ENCODE measurements at regions not wholly inside any gene's neighbourhood (a gene's known extent, or its start where the extent isn't known, plus 50 kb on each side); places are given as distances from the start of the nearest gene placed in this dataset.

GRCh38 chr10:88108115-88108610 lies 244.7 kb downstream of the PTEN start:
- peak in 1 of 3 donors; percentile 28 for DNase-seq

GRCh38 chr10:88110355-88110754 lies 246.9 kb downstream of the PTEN start:
- DNase-seq: no peak

GRCh38 chr10:88110822-88111221 lies 247.4 kb downstream of the PTEN start:
- no peak for DNase-seq

- DNase-seq: no peak
These were observed 247.9 kb downstream of the PTEN start for GRCh38 chr10:88111294-88111693.

- peak in 1 of 3 donors; percentile 35 for DNase-seq
These were observed 249.8 kb downstream of the PTEN start for GRCh38 chr10:88113232-88113631.

- DNase-seq: no peak
These were observed 250.3 kb downstream of the PTEN start for GRCh38 chr10:88113657-88114272.

- peak in 1 of 3 donors; percentile 58 for DNase-seq
These were observed 250.9 kb downstream of the PTEN start for GRCh38 chr10:88114368-88114767.

- peak in 1 of 3 donors; percentile 26 for DNase-seq
These were observed 252.0 kb downstream of the PTEN start for GRCh38 chr10:88115407-88115806.

GRCh38 chr10:88115968-88116367 lies 252.5 kb downstream of the PTEN start:
- DNase-seq: peak in 1 of 3 donors; percentile 31

GRCh38 chr10:88116481-88116880 lies 253.1 kb downstream of the PTEN start:
- DNase-seq: no peak

- no peak for DNase-seq
These were observed 253.7 kb downstream of the PTEN start for GRCh38 chr10:88116971-88117626.

- no peak for DNase-seq
These were observed 254.6 kb downstream of the PTEN start for GRCh38 chr10:88117869-88118632.

GRCh38 chr10:88118729-88119128 lies 255.3 kb downstream of the PTEN start:
- no peak for DNase-seq

GRCh38 chr10:88119160-88119559 lies 255.7 kb downstream of the PTEN start:
- DNase-seq: no peak

GRCh38 chr10:88120075-88120474 lies 256.6 kb downstream of the PTEN start:
- DNase-seq: no peak

GRCh38 chr10:88120599-88121333 lies 257.3 kb downstream of the PTEN start:
- DNase-seq: no peak

- peak in 1 of 3 donors; percentile 26 for DNase-seq
These were observed 257.9 kb downstream of the PTEN start for GRCh38 chr10:88121361-88121760.

GRCh38 chr10:88122145-88122544 lies 258.7 kb downstream of the PTEN start:
- DNase-seq: no peak

- no peak for DNase-seq
These were observed 259.2 kb downstream of the PTEN start for GRCh38 chr10:88122576-88122975.

- DNase-seq: no peak
These were observed 262.3 kb downstream of the PTEN start for GRCh38 chr10:88125766-88126165.

GRCh38 chr10:88126699-88127098 lies 263.3 kb downstream of the PTEN start:
- DNase-seq: no peak

- DNase-seq: no peak
These were observed 263.8 kb downstream of the PTEN start for GRCh38 chr10:88127269-88127668.
